T-helper 17 cell (primary cell): ENCODE measurements at regions not wholly inside any gene's neighbourhood (a gene's known extent, or its start where the extent isn't known, plus 50 kb on each side); places are given as distances from the start of the nearest gene placed in this dataset.

ENCODE experiments used
- ATAC-seq: fragments of 150-1000 bp; cut with Tn5 transposase; 2 replicates; pipeline ENCODE4 v1.10.0; 2021; ENCODE audit warnings: mild to moderate bottlenecking, moderate library complexity
- DNase-seq, 3 donors: peaks; one replicate each; pipeline versions ENCODE4 v3.0.0 to v3.0.0-alpha.2; 2020 to 2021
- H3K9me3 ChIP-seq: one replicate; pipeline ENCODE4 v1.7.0; 2013; ENCODE audit warnings: low read length, mild to moderate bottlenecking; ENCODE audit not compliant: control insufficient read depth, poor library complexity, severe bottlenecking
- H3K27ac Mint-ChIP-seq: one replicate; pipeline ENCODE4 v1.8.0; 2022; ENCODE audit warnings: mild to moderate bottlenecking, moderate library complexity, mixed read lengths
- H3K27me3 Mint-ChIP-seq: one replicate; pipeline ENCODE4 v1.8.0; 2022; ENCODE audit warnings: mixed read lengths
- H3K36me3 Mint-ChIP-seq: one replicate; pipeline ENCODE4 v1.8.0; 2022; ENCODE audit warnings: low read depth, mixed read lengths
- H3K4me1 Mint-ChIP-seq: one replicate; pipeline ENCODE4 v1.8.0; 2022; ENCODE audit warnings: mild to moderate bottlenecking, mixed read lengths
- H3K4me3 Mint-ChIP-seq: one replicate; pipeline ENCODE4 v1.8.0; 2022; ENCODE audit warnings: mild to moderate bottlenecking, moderate library complexity, mixed read lengths

GRCh38 chr16:52022980-52023379 lies 524.0 kb downstream of the TOX3 start:
- Mint-ChIP-seq H3K36me3 (no peaks in the 10 kb centered on the region), H3K4me3 (no peak overlapping the region), H3K27ac (no peak overlapping the region), H3K27me3 (no peaks in the 10 kb centered on the region), H3K4me1 (no peaks in the 10 kb centered on the region)
- DNase-seq (no peak), ATAC-seq (no peak)
- H3K9me3 ChIP-seq = no peaks in the 10 kb centered on the region

- no peaks in the 10 kb centered on the region for H3K36me3 Mint-ChIP-seq
Measured at GRCh38 chr16:52022177-52022576, 524.8 kb downstream of the TOX3 start.

GRCh38 chr16:52016387-52016786 lies 530.6 kb downstream of the TOX3 start:
- H3K9me3 ChIP-seq = no peaks in the 10 kb centered on the region
- H3K27me3 Mint-ChIP-seq = no peaks in the 10 kb centered on the region
- H3K4me3 Mint-ChIP-seq = no peak overlapping the region
- no peaks in the 10 kb centered on the region for H3K36me3 Mint-ChIP-seq
- H3K27ac Mint-ChIP-seq = no peak overlapping the region
- H3K4me1 Mint-ChIP-seq = no peaks in the 10 kb centered on the region
- no peak for ATAC-seq
- DNase-seq = no peak

More at GRCh38 chr16:52022177-52022576, 524.8 kb downstream of the TOX3 start:
- DNase-seq (no peak), ATAC-seq (no peak)
- Mint-ChIP-seq H3K27ac (no peak overlapping the region), H3K27me3 (no peaks in the 10 kb centered on the region), H3K4me1 (no peaks in the 10 kb centered on the region), H3K4me3 (no peak overlapping the region)
- H3K9me3 ChIP-seq = no peaks in the 10 kb centered on the region

GRCh38 chr16:52005551-52005950 lies 541.4 kb downstream of the TOX3 start:
- no peak overlapping the region for H3K27ac Mint-ChIP-seq
- H3K36me3 Mint-ChIP-seq = no peaks in the 10 kb centered on the region
- H3K27me3 Mint-ChIP-seq = no peaks in the 10 kb centered on the region
- ATAC-seq (no peak), DNase-seq (no peak)
- no peak overlapping the region for H3K4me3 Mint-ChIP-seq
- H3K9me3 ChIP-seq = no peaks in the 10 kb centered on the region
- no peaks in the 10 kb centered on the region for H3K4me1 Mint-ChIP-seq

GRCh38 chr16:52004343-52004742 lies 542.6 kb downstream of the TOX3 start:
- no peak overlapping the region for H3K27ac Mint-ChIP-seq
- H3K4me3 Mint-ChIP-seq = no peak overlapping the region
- DNase-seq (no peak), ATAC-seq (no peak)
- no peaks in the 10 kb centered on the region for H3K27me3 Mint-ChIP-seq
- H3K36me3 Mint-ChIP-seq = no peaks in the 10 kb centered on the region
- no peaks in the 10 kb centered on the region for H3K9me3 ChIP-seq
- H3K4me1 Mint-ChIP-seq = no peaks in the 10 kb centered on the region

GRCh38 chr16:52002026-52002425 lies 544.9 kb downstream of the TOX3 start:
- Mint-ChIP-seq H3K27ac (no peak overlapping the region), H3K27me3 (no peaks in the 10 kb centered on the region), H3K4me3 (no peak overlapping the region), H3K36me3 (no peaks in the 10 kb centered on the region), H3K4me1 (no peaks in the 10 kb centered on the region)
- no peaks in the 10 kb centered on the region for H3K9me3 ChIP-seq
- DNase-seq (no peak), ATAC-seq (no peak)

- H3K36me3 Mint-ChIP-seq = no peaks in the 10 kb centered on the region
- H3K4me1 Mint-ChIP-seq = no peaks in the 10 kb centered on the region
- DNase-seq = no peak
- H3K4me3 Mint-ChIP-seq = no peak overlapping the region
- H3K27me3 Mint-ChIP-seq = no peaks in the 10 kb centered on the region
- no peak overlapping the region for H3K27ac Mint-ChIP-seq
- H3K9me3 ChIP-seq = no peaks in the 10 kb centered on the region
- ATAC-seq = no peak
Measured at GRCh38 chr16:51996516-51996915, 550.4 kb downstream of the TOX3 start.

- no peak overlapping the region for H3K27ac Mint-ChIP-seq
- no peaks in the 10 kb centered on the region for H3K9me3 ChIP-seq
- H3K4me1 Mint-ChIP-seq = no peaks in the 10 kb centered on the region
- H3K27me3 Mint-ChIP-seq = no peaks in the 10 kb centered on the region
- no peak overlapping the region for H3K4me3 Mint-ChIP-seq
- no peak for DNase-seq
- no peaks in the 10 kb centered on the region for H3K36me3 Mint-ChIP-seq
- ATAC-seq = no peak
Measured at GRCh38 chr16:51994597-51994996, 552.3 kb downstream of the TOX3 start.

GRCh38 chr16:51989637-51990230 lies 557.2 kb downstream of the TOX3 start:
- Mint-ChIP-seq H3K4me1 (no peaks in the 10 kb centered on the region), H3K27me3 (no peaks in the 10 kb centered on the region), H3K4me3 (no peak overlapping the region), H3K36me3 (no peaks in the 10 kb centered on the region), H3K27ac (no peak overlapping the region)
- ATAC-seq = no peak
- no peaks in the 10 kb centered on the region for H3K9me3 ChIP-seq
- no peak for DNase-seq

GRCh38 chr16:51988977-51989376 lies 558.0 kb downstream of the TOX3 start:
- no peaks in the 10 kb centered on the region for H3K4me1 Mint-ChIP-seq
- no peaks in the 10 kb centered on the region for H3K36me3 Mint-ChIP-seq
- H3K27me3 Mint-ChIP-seq = no peaks in the 10 kb centered on the region
- no peak for DNase-seq
- no peaks in the 10 kb centered on the region for H3K9me3 ChIP-seq
- no peak for ATAC-seq
- no peak overlapping the region for H3K4me3 Mint-ChIP-seq
- H3K27ac Mint-ChIP-seq = no peak overlapping the region

GRCh38 chr16:51987519-51987918 lies 559.4 kb downstream of the TOX3 start:
- ATAC-seq (no peak), DNase-seq (no peak)
- no peaks in the 10 kb centered on the region for H3K9me3 ChIP-seq
- Mint-ChIP-seq H3K4me1 (no peaks in the 10 kb centered on the region), H3K4me3 (no peak overlapping the region), H3K36me3 (no peaks in the 10 kb centered on the region), H3K27me3 (no peaks in the 10 kb centered on the region), H3K27ac (no peak overlapping the region)

GRCh38 chr16:51986717-51987116 lies 560.2 kb downstream of the TOX3 start:
- Mint-ChIP-seq H3K4me3 (no peak overlapping the region), H3K4me1 (no peaks in the 10 kb centered on the region), H3K27me3 (no peaks in the 10 kb centered on the region), H3K27ac (no peak overlapping the region), H3K36me3 (no peaks in the 10 kb centered on the region)
- ATAC-seq (no peak), DNase-seq (no peak)
- H3K9me3 ChIP-seq = no peaks in the 10 kb centered on the region

- H3K9me3 ChIP-seq = no peaks in the 10 kb centered on the region
- ATAC-seq (no peak), DNase-seq (no peak)
- no peak overlapping the region for H3K27ac Mint-ChIP-seq
- no peaks in the 10 kb centered on the region for H3K4me1 Mint-ChIP-seq
- no peak overlapping the region for H3K4me3 Mint-ChIP-seq
- no peaks in the 10 kb centered on the region for H3K36me3 Mint-ChIP-seq
- no peaks in the 10 kb centered on the region for H3K27me3 Mint-ChIP-seq
Measured at GRCh38 chr16:51986301-51986700, 560.6 kb downstream of the TOX3 start.

GRCh38 chr16:51985126-51985525 lies 561.8 kb downstream of the TOX3 start:
- H3K9me3 ChIP-seq = no peaks in the 10 kb centered on the region
- no peaks in the 10 kb centered on the region for H3K27me3 Mint-ChIP-seq
- H3K36me3 Mint-ChIP-seq = no peaks in the 10 kb centered on the region
- DNase-seq (no peak), ATAC-seq (no peak)
- H3K4me1 Mint-ChIP-seq = no peaks in the 10 kb centered on the region
- H3K27ac Mint-ChIP-seq = no peak overlapping the region
- no peak overlapping the region for H3K4me3 Mint-ChIP-seq
